Activated CD4-positive, alpha-beta memory T cell treated with anti-CD3 and anti-CD28 coated beads for 36 hours (primary cell): ENCODE measurements at regions not wholly inside any gene's neighbourhood (a gene's known extent, or its start where the extent isn't known, plus 50 kb on each side); places are given as distances from the start of the nearest gene placed in this dataset.

Source experiments
- CTCF ChIA-PET: fragments of 350-600 bp; sonication (Branson Sonifier 250); formaldehyde crosslinking; loops from one replicate; lab custom pipeline; 2021; ENCODE audit warnings: antibody characterized with exemption, inconsistent platforms; lab: Charles Lee
- POLR2A ChIA-PET: fragments of 350-600 bp; sonication (Branson Sonifier 250); formaldehyde crosslinking; loops from one replicate; lab custom pipeline; 2021; ENCODE audit warnings: antibody characterized with exemption; lab: Charles Lee
- DNase-seq: peaks from one replicate; pipeline ENCODE4 v3.0.0-alpha.2; 2020
- H3K27ac Mint-ChIP-seq: one replicate; pipeline ENCODE4 v1.8.0; 2021; ENCODE audit warnings: mixed read lengths
- H3K27me3 Mint-ChIP-seq: one replicate; pipeline ENCODE4 v1.8.0; 2021; ENCODE audit warnings: mixed read lengths
- H3K36me3 Mint-ChIP-seq: one replicate; pipeline ENCODE4 v1.8.0; 2021; ENCODE audit warnings: mixed read lengths
- H3K4me1 Mint-ChIP-seq: one replicate; pipeline ENCODE4 v1.8.0; 2021; ENCODE audit warnings: low read depth, mixed read lengths
- H3K4me3 Mint-ChIP-seq: one replicate; pipeline ENCODE4 v1.8.0; 2021; ENCODE audit warnings: mild to moderate bottlenecking, mixed read lengths
- H3K9me3 Mint-ChIP-seq: one replicate; pipeline ENCODE4 v1.8.0; 2021; ENCODE audit warnings: mixed read lengths
- intact Hi-C: fragments of 100-400 bp; cut with micrococcal nuclease; formaldehyde crosslinking; loops from one replicate; pipeline ENCODE4 v1.15.1; 2023

DNA sequence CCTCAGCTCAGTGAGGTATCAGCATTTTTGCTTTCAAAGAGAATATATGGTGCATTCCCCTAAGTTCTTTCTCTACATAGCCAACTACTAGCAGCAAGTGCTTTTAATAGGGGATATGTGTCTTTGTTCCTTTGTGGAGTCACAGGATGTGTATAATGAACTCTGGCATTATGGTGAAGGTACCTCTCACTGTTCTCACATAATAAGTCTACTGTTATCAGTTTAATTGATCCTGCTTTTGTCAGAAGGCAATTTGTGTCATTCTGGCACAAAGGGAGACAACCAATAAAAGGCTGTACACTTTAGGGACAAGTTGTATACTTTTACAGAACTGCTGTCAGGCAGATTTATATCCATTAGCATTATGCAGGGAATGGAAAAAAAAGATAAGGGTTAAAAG lies 531.4 kb upstream of the RIOK2 start:
- H3K27ac Mint-ChIP-seq = no peak overlapping the region
- no peaks in the 10 kb centered on the region for H3K4me1 Mint-ChIP-seq
- no peaks in the 10 kb centered on the region for H3K27me3 Mint-ChIP-seq
- no peak for DNase-seq
- intact Hi-C loops = no loop called here
- H3K9me3 Mint-ChIP-seq = peaks cover 2% of the 10 kb centered on the region
- ChIA-PET CTCF (no interaction called here), POLR2A (no interaction called here)
- no peaks in the 10 kb centered on the region for H3K36me3 Mint-ChIP-seq
- H3K4me3 Mint-ChIP-seq = no peak overlapping the region

DNA sequence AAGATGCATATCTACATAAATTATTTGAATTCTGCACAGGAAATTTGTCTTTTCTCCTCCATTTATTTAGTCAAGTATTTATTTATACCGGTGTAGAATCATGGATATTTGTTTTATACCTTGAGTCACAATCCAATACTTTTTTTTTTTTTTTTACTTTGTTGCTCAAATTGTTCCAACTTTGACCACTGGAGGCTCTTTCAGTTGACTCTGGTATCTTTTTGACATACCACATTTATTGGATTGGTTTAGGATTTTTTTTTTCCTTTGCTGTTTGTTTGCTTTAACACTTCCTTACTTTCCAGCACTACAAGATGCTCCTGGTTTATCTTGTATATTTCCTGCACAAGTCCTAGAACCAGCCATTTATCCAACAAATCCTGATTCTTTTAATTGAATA lies 543.1 kb upstream of the RIOK2 start:
- Mint-ChIP-seq H3K27ac (no peak overlapping the region), H3K36me3 (no peaks in the 10 kb centered on the region), H3K4me3 (no peak overlapping the region), H3K4me1 (no peaks in the 10 kb centered on the region), H3K9me3 (peaks cover 6% of the 10 kb centered on the region), H3K27me3 (no peaks in the 10 kb centered on the region)
- ChIA-PET CTCF (no interaction called here), POLR2A (no interaction called here)
- DNase-seq = no peak
- intact Hi-C loops = no loop called here

- intact Hi-C loops = no loop called here
- DNase-seq = no peak
- ChIA-PET POLR2A (no interaction called here), CTCF (no interaction called here)
- Mint-ChIP-seq H3K27me3 (no peaks in the 10 kb centered on the region), H3K4me1 (no peaks in the 10 kb centered on the region), H3K9me3 (peaks cover 3% of the 10 kb centered on the region), H3K36me3 (no peaks in the 10 kb centered on the region), H3K4me3 (no peak overlapping the region), H3K27ac (no peak overlapping the region)
These were observed 545.9 kb upstream of the RIOK2 start for GRCh38 chr5:97728920-97729319.

- no peak for DNase-seq
- ChIA-PET POLR2A (no interaction called here), CTCF (no interaction called here)
- H3K27me3 Mint-ChIP-seq = no peaks in the 10 kb centered on the region
- no peaks in the 10 kb centered on the region for H3K4me1 Mint-ChIP-seq
- no peak overlapping the region for H3K27ac Mint-ChIP-seq
- intact Hi-C loops = no loop called here
- no peaks in the 10 kb centered on the region for H3K36me3 Mint-ChIP-seq
- H3K4me3 Mint-ChIP-seq = no peak overlapping the region
- H3K9me3 Mint-ChIP-seq = no peaks in the 10 kb centered on the region
These were observed 546.9 kb upstream of the RIOK2 start for GRCh38 chr5:97729938-97730337.

DNA sequence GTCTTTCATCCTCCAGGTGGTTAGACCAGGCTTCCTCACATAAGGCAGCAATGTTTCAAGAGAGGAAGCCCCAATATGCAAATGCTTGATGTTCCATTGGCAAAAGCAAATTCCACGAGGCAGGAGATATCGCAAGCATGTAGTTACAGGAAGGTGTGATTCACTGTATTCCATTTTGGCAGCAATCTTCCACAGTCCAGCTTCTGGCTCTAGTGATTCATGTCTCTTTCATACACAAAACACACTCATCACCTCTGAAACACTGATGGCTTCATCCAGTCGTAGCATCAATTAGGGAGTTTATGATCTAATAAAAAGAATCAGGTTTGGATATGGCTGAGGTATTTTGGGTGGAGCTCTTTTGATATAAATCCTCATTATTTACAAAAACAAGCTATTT lies 552.2 kb upstream of the RIOK2 start:
- ChIA-PET CTCF (no interaction called here), POLR2A (no interaction called here)
- H3K36me3 Mint-ChIP-seq = no peaks in the 10 kb centered on the region
- no peak for DNase-seq
- intact Hi-C loops = no loop called here
- no peak overlapping the region for H3K4me3 Mint-ChIP-seq
- H3K27me3 Mint-ChIP-seq = no peaks in the 10 kb centered on the region
- no peak overlapping the region for H3K27ac Mint-ChIP-seq
- no peaks in the 10 kb centered on the region for H3K9me3 Mint-ChIP-seq
- H3K4me1 Mint-ChIP-seq = no peaks in the 10 kb centered on the region

DNA sequence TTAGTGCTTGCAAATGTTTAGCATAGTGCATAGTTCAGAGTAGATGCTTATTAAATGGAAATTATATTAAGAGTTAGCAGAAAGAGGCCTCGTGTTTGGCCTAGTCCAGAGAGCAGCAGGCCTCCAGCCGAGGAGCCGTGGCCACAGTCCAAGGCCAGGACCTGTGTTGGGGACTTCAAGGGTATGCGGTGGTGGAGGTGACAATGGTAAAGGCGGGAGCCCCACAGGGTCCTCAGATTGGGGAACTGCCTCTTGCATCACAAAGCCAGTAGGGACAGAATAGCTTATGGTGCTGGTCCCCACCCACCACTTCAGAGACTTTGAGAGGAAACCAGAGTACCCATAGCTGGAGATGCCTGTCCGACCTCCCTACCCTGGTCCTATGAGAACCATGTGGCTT lies 554.6 kb upstream of the RIOK2 start:
- ChIA-PET CTCF (no interaction called here), POLR2A (no interaction called here)
- Mint-ChIP-seq H3K4me3 (no peak overlapping the region), H3K4me1 (no peaks in the 10 kb centered on the region), H3K27ac (no peak overlapping the region), H3K27me3 (no peaks in the 10 kb centered on the region), H3K36me3 (no peaks in the 10 kb centered on the region), H3K9me3 (no peaks in the 10 kb centered on the region)
- intact Hi-C loops = no loop called here
- no peak for DNase-seq

DNA sequence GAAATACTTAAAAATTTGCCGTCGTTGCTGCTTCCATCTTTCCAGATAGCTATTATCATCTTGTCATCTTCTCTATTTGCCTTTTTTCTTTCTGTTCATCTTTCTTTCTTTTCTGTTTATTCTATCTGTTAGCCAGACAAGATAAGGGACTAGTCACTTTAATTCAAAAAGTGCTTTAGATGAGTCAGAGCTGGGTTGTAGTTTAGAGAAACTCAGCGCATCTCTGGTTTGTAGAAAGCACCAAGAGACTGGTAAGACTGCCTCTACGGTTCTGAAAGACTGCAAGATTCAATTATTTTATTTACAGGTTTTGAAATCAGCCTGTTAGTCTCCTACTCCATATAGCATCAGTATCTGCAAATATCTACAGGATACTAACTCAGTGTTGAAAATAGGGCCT lies 562.8 kb upstream of the RIOK2 start:
- no peak overlapping the region for H3K27ac Mint-ChIP-seq
- ChIA-PET CTCF (no interaction called here), POLR2A (no interaction called here)
- no peaks in the 10 kb centered on the region for H3K4me1 Mint-ChIP-seq
- no peaks in the 10 kb centered on the region for H3K27me3 Mint-ChIP-seq
- no peaks in the 10 kb centered on the region for H3K36me3 Mint-ChIP-seq
- intact Hi-C loops = no loop called here
- peaks cover 3% of the 10 kb centered on the region for H3K9me3 Mint-ChIP-seq
- no peak overlapping the region for H3K4me3 Mint-ChIP-seq
- no peak for DNase-seq

DNA sequence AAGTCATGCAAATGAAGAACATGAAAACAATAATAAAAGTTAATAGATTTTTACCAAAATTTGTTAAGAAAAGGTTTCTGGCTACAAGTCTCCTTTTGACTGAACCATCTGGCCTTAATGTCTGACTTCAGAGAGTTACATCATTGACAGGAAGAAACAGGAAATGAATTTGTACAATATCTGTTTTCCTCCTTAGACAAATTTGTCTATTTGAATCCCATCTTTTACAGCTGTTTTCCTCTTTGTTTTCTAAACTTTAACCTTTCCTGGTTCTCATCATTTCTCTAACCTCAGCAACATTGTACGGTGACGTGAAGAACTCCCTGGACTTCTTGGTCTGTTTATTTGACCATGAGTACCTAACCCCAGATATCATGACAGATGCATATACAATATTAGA lies 567.5 kb upstream of the RIOK2 start:
- Mint-ChIP-seq H3K9me3 (peaks cover 3% of the 10 kb centered on the region), H3K27me3 (no peaks in the 10 kb centered on the region), H3K4me3 (no peak overlapping the region), H3K4me1 (no peaks in the 10 kb centered on the region), H3K36me3 (no peaks in the 10 kb centered on the region), H3K27ac (no peak overlapping the region)
- DNase-seq = no peak
- intact Hi-C loops = no loop called here
- CTCF ChIA-PET = no interaction called here
- POLR2A ChIA-PET = no interaction called here

DNA sequence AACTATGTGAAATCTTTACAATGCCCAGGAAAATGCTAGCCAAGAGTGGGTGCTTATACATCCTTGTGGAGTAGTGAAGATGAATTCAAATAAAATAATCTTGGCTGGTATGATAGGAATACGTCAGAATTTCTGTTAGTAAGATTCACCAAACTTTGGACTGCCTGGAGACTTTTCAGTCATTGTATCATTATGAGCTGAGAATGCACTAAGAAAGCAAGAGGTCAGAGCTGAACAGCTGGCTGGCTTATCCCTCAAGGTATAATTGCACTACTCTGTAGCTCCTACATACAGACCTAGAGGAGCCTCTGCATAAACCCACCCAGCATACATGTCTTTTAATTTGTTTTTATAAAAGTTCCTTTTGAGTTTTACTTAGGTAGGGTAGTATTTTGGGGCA lies 568.5 kb upstream of the RIOK2 start:
- CTCF ChIA-PET = no interaction called here
- no peak for DNase-seq
- intact Hi-C loops = no loop called here
- Mint-ChIP-seq H3K4me1 (no peaks in the 10 kb centered on the region), H3K9me3 (no peaks in the 10 kb centered on the region), H3K4me3 (no peak overlapping the region), H3K36me3 (no peaks in the 10 kb centered on the region), H3K27me3 (no peaks in the 10 kb centered on the region), H3K27ac (no peak overlapping the region)
- POLR2A ChIA-PET = no interaction called here

GRCh38 chr5:97752871-97753270 lies 569.8 kb upstream of the RIOK2 start:
- ChIA-PET CTCF (no interaction called here), POLR2A (no interaction called here)
- H3K27ac Mint-ChIP-seq = no peak overlapping the region
- no peak for DNase-seq
- intact Hi-C loops = no loop called here
- no peaks in the 10 kb centered on the region for H3K9me3 Mint-ChIP-seq
- H3K4me1 Mint-ChIP-seq = no peaks in the 10 kb centered on the region
- no peak overlapping the region for H3K4me3 Mint-ChIP-seq
- no peaks in the 10 kb centered on the region for H3K36me3 Mint-ChIP-seq
- no peaks in the 10 kb centered on the region for H3K27me3 Mint-ChIP-seq

GRCh38 chr5:97762483-97762882 lies 579.4 kb upstream of the RIOK2 start:
- POLR2A ChIA-PET = no interaction called here
- Mint-ChIP-seq H3K27me3 (no peaks in the 10 kb centered on the region), H3K4me1 (no peaks in the 10 kb centered on the region), H3K27ac (no peak overlapping the region), H3K9me3 (no peaks in the 10 kb centered on the region), H3K4me3 (no peak overlapping the region), H3K36me3 (no peaks in the 10 kb centered on the region)
- intact Hi-C loops = no loop called here
- CTCF ChIA-PET = no interaction called here
- no peak for DNase-seq

DNA sequence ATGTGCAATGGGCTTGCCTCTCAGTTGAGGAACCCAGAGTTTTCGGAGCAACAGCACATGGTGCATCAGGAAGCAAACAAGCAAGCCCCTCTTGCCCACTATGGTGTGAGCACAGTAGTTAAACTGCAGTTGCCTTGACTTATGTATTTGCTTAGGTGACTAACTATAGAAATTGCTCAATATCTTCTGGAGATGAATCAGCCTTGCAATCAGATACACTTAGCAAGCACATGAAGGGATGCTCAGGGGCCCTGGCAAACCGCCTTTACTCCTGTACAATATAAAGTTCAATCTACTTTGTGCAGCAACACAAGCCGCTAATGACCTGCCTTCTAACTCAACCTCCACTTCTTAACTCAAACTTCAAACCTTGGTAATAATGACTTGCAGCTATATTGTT lies 581.7 kb upstream of the RIOK2 start:
- POLR2A ChIA-PET = no interaction called here
- Mint-ChIP-seq H3K9me3 (peaks cover 2% of the 10 kb centered on the region), H3K27me3 (no peaks in the 10 kb centered on the region), H3K4me1 (no peaks in the 10 kb centered on the region), H3K36me3 (no peaks in the 10 kb centered on the region), H3K27ac (no peak overlapping the region), H3K4me3 (no peak overlapping the region)
- DNase-seq = no peak
- CTCF ChIA-PET = no interaction called here
- intact Hi-C loops = no loop called here

DNA sequence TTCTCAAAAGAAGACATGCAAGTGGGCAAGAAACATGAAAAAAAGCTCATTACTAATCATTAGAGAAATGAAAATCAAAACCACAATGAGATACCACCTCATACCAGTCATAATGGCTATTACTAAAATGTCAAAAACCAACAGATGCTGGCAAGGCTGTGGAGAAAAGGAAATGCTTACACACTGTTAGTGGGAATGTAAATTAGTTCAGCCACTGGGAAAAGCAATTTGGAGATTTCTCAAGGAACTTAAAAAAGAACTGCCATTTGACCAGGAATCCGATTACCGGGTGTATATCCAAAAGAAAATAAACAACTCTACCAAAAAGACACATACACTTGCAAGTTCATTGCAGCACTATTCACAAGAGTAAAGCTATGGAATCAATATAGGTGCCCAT lies 595.4 kb upstream of the RIOK2 start:
- no peaks in the 10 kb centered on the region for H3K9me3 Mint-ChIP-seq
- DNase-seq = no peak
- no peaks in the 10 kb centered on the region for H3K4me1 Mint-ChIP-seq
- no peak overlapping the region for H3K27ac Mint-ChIP-seq
- ChIA-PET POLR2A (no interaction called here), CTCF (no interaction called here)
- H3K36me3 Mint-ChIP-seq = no peaks in the 10 kb centered on the region
- no peaks in the 10 kb centered on the region for H3K27me3 Mint-ChIP-seq
- H3K4me3 Mint-ChIP-seq = no peak overlapping the region
- intact Hi-C loops = no loop called here

DNA sequence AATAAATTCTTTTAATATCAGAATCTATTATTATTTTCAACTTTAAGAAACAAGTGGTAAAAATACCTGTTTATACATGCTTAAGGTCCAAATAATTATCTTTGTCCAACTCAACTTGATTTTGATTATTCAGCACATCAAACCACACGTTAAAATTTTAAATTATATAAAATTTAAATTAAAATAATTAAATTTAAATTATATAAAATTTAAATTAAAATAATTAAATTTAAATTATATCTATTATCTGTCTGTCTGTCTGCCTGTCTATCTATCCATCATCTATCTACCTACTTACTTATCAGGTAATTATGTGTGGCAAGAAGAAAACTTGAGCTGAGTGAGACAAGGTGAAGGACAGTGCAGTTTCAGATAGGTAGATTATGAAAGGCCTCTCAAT lies 605.3 kb upstream of the RIOK2 start:
- intact Hi-C loops = no loop called here
- H3K27me3 Mint-ChIP-seq = no peaks in the 10 kb centered on the region
- ChIA-PET CTCF (no interaction called here), POLR2A (no interaction called here)
- H3K4me3 Mint-ChIP-seq = no peak overlapping the region
- H3K36me3 Mint-ChIP-seq = no peaks in the 10 kb centered on the region
- H3K9me3 Mint-ChIP-seq = peaks cover 4% of the 10 kb centered on the region
- H3K27ac Mint-ChIP-seq = no peak overlapping the region
- H3K4me1 Mint-ChIP-seq = no peaks in the 10 kb centered on the region
- DNase-seq = no peak
